Stimulated activated CD4-positive, alpha-beta T cell treated with anti-CD3 and anti-CD28 coated beads, Interleukin-12 subunit alpha, Interleukin-12 subunit beta, amount 100 ng/mL, for 48 hours (primary cell): ENCODE measurements at regions not wholly inside any gene's neighbourhood (a gene's known extent, or its start where the extent isn't known, plus 50 kb on each side); places are given as distances from the start of the nearest gene placed in this dataset.
"Not testable (repeated sequence)": the region's sequence is repeated elsewhere in the genome, so short reads cannot be mapped to it uniquely, and the experiment has no call there.

Source experiments
- DNase-seq, 3 donors: peaks; one replicate each; pipeline ENCODE4 v3.0.0-alpha.2; 2020; ENCODE audit warnings: low read depth in 2 of 3, low spot score in 1 of 3

- DNase-seq, result not testable (repeated sequence)
These were observed 94.4 kb upstream of the GAS1 start for GRCh38 chr9:87041553-87042235.

GRCh38 chr9:87049929-87050608 lies 102.8 kb upstream of the GAS1 start:
- DNase-seq, result not testable (repeated sequence)

GRCh38 chr9:87054999-87055686 lies 107.8 kb upstream of the GAS1 start:
- no peak for DNase-seq

- DNase-seq, result no peak
These were observed 112.5 kb upstream of the GAS1 start for GRCh38 chr9:87059772-87060171.

- no peak for DNase-seq
These were observed 115.4 kb upstream of the GAS1 start for GRCh38 chr9:87062746-87063145.

- DNase-seq, result no peak
These were observed 115.9 kb upstream of the GAS1 start for GRCh38 chr9:87063246-87063645.

GRCh38 chr9:87063871-87064270 lies 116.6 kb upstream of the GAS1 start:
- DNase-seq, result no peak

- no peak for DNase-seq
These were observed 117.0 kb upstream of the GAS1 start for GRCh38 chr9:87064311-87064710.

- DNase-seq, result no peak
These were observed 118.7 kb upstream of the GAS1 start for GRCh38 chr9:87065981-87066380.

GRCh38 chr9:87067426-87067825 lies 120.1 kb upstream of the GAS1 start:
- DNase-seq, result no peak

- no peak for DNase-seq
These were observed 121.0 kb upstream of the GAS1 start for GRCh38 chr9:87068177-87068840.

- no peak for DNase-seq
These were observed 122.4 kb upstream of the GAS1 start for GRCh38 chr9:87069690-87070089.

- DNase-seq, result no peak
These were observed 123.0 kb upstream of the GAS1 start for GRCh38 chr9:87070336-87070735.

- no peak for DNase-seq
These were observed 124.2 kb upstream of the GAS1 start for GRCh38 chr9:87071473-87071872.

- no peak for DNase-seq
These were observed 126.4 kb upstream of the GAS1 start for GRCh38 chr9:87073692-87074091.

- no peak for DNase-seq
These were observed 128.2 kb upstream of the GAS1 start for GRCh38 chr9:87075537-87075936.

- DNase-seq, result no peak
These were observed 129.5 kb upstream of the GAS1 start for GRCh38 chr9:87076825-87077224.

- no peak for DNase-seq
These were observed 130.7 kb upstream of the GAS1 start for GRCh38 chr9:87077986-87078385.

- no peak for DNase-seq
These were observed 133.4 kb upstream of the GAS1 start for GRCh38 chr9:87080512-87081264.

- DNase-seq, result no peak
These were observed 134.2 kb upstream of the GAS1 start for GRCh38 chr9:87081503-87081902.

- no peak for DNase-seq
These were observed 136.7 kb upstream of the GAS1 start for GRCh38 chr9:87083986-87084385.
